Fibroblast of lung (primary cell): ENCODE measurements at regions not wholly inside any gene's neighbourhood (a gene's known extent, or its start where the extent isn't known, plus 50 kb on each side); places are given as distances from the start of the nearest gene placed in this dataset.

Experiments
- EZH2 ChIP-seq: IDR thresholded peaks from 2 replicates; pipeline ENCODE4 v1.5.1; 2012; ENCODE audit warnings: low read length, control low read depth, mild to moderate bottlenecking; ENCODE audit errors: missing control alignments
- TF ChIP-seq, protein P1 (sequence below), 2 donors: IDR thresholded peaks in 1 of 2; conservative IDR thresholded peaks in 1 of 2; 1 replicate in 1 of 2; 2 replicates in 1 of 2; pipeline ENCODE4 v1.5.1; 2011 to 2012; ENCODE audit warnings: low read length in 2 of 2, control low read depth in 1 of 2, inconsistent platforms in 1 of 2, low read depth in 1 of 2, mild to moderate bottlenecking in 1 of 2

DNA sequence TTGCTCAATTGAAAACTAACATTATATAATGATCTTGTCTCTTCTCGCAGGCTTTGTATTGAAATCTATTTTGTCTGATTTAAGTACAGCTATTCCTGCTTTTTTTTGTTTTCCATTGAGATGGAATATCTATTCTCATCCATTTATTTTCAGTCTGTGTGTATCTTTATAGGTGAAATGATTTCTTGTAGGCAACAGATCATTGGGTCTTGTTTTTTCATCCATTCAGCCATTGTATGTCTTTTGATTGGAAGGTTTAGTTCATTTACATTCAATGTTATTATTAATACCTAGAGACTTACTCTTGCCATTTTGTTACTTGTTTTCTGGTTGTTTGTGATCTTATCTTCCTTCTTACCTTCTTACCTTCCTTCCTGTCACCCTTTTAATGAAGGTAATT lies 77.8 kb upstream of the TRPC6 start:
- TF ChIP-seq, protein P1, sequence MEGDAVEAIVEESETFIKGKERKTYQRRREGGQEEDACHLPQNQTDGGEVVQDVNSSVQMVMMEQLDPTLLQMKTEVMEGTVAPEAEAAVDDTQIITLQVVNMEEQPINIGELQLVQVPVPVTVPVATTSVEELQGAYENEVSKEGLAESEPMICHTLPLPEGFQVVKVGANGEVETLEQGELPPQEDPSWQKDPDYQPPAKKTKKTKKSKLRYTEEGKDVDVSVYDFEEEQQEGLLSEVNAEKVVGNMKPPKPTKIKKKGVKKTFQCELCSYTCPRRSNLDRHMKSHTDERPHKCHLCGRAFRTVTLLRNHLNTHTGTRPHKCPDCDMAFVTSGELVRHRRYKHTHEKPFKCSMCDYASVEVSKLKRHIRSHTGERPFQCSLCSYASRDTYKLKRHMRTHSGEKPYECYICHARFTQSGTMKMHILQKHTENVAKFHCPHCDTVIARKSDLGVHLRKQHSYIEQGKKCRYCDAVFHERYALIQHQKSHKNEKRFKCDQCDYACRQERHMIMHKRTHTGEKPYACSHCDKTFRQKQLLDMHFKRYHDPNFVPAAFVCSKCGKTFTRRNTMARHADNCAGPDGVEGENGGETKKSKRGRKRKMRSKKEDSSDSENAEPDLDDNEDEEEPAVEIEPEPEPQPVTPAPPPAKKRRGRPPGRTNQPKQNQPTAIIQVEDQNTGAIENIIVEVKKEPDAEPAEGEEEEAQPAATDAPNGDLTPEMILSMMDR (conservative IDR thresholded peaks at IDR 0.05 in 1 of 2, IDR thresholded peaks at IDR 0.05 in 1 of 2; ENCODE audit: low read depth in 1 of 2, low read length in 2 of 2): no peak
- no peak for TF ChIP-seq EZH2
